ENCODE measurements at regions not wholly inside any gene's neighbourhood (a gene's known extent, or its start where the extent isn't known, plus 50 kb on each side); places are given as distances from the start of the nearest gene placed in this dataset.

DNA sequence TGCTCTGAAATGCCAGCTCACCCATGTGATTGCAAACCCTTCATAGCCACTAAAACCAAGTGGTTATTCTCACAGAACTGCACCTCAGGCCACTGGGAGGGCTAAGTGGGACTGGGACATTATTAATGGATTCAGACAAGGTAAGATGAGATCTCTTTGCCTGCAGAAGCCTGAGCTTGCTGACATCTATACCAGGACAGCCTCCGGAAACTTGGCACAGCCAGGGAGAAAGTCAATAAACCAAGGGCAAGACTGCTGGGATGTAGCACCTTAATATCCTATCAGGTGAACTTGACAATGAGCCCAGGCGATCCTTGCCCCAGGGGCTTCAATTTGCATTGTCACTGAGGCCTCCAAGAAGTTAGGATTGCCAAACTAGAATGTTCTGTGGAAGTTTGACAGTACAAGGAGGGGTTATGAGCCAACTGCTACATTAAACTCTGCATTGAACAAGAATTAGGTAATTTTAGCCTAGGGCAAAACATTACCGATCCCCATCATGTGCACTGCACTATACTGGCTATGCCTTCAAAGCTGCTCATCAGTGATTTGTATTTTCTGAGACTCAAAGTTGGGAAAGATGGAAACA, 60.1 kb upstream of the RALGAPA2 start:
- no TSS peak for BruUV-seq (replicated peaks)
- no peak overlapping the region for H2AFZ ChIP-seq (ENCODE audit: low read length)
- no peak overlapping the region for H3K4me3 ChIP-seq (replicated peaks in 1 of 3; ENCODE audit: insufficient read depth in 1 of 3, low read depth in 2 of 3, low read length in 3 of 3)
- peaks cover 0 to 4% of the 10 kb centered on the region in 2 experiments; a peak in 1 of 5 replicates for H3K27me3 ChIP-seq (ENCODE audit: control insufficient read depth in 1 of 2, insufficient read depth in 2 of 2, low read length in 2 of 2)
- no peak overlapping the region for H3K27ac ChIP-seq (ENCODE audit: extremely low read length, insufficient read depth, low read length)
- peaks cover 10% of the 10 kb centered on the region for H3K9me3 ChIP-seq (ENCODE audit: low read length)
- POLR2A ChIA-PET: no interaction called here
- H3K4me2 ChIP-seq (ENCODE audit: low read depth, low read length): no peak overlapping the region
- no peak for DNase-seq (ENCODE audit: low spot score)
- no peaks in the 10 kb centered on the region for H4K20me1 ChIP-seq (ENCODE audit: insufficient read depth, low read length)
- H3K4me1 ChIP-seq (ENCODE audit: insufficient read depth, low read length): no peaks in the 10 kb centered on the region
- no peaks in the 10 kb centered on the region for H3K79me2 ChIP-seq (ENCODE audit: insufficient read depth, low read length)
- in situ Hi-C loops (cut with HindIII; ENCODE audit: extremely low pct_ligation_motif_present, low pct_unique_long_range_greater_than_20kb): no loop called here
- CTCF ChIA-PET (ENCODE audit: low intra/inter-chr PET ratio, low total read pairs): no interaction called here
- ATAC-seq: no peak
- no peak overlapping the region for H3K9ac ChIP-seq (ENCODE audit: insufficient read depth, low read depth, low read length)
- no peak for TF ChIP-seq HCFC1 (IDR thresholded peaks at IDR 0.05; ENCODE audit: low read depth, low read length)
- TF ChIP-seq CREB1 (IDR thresholded peaks at IDR 0.05): no peak
- TF ChIP-seq CREB1 (CRISPR knock-in tag; IDR thresholded peaks at IDR 0.05): no peak
- no peak for TF ChIP-seq ZSCAN20 (CRISPR knock-in tag; IDR thresholded peaks at IDR 0.05; ENCODE audit: borderline replicate concordance)
- TF ChIP-seq, protein P1, sequence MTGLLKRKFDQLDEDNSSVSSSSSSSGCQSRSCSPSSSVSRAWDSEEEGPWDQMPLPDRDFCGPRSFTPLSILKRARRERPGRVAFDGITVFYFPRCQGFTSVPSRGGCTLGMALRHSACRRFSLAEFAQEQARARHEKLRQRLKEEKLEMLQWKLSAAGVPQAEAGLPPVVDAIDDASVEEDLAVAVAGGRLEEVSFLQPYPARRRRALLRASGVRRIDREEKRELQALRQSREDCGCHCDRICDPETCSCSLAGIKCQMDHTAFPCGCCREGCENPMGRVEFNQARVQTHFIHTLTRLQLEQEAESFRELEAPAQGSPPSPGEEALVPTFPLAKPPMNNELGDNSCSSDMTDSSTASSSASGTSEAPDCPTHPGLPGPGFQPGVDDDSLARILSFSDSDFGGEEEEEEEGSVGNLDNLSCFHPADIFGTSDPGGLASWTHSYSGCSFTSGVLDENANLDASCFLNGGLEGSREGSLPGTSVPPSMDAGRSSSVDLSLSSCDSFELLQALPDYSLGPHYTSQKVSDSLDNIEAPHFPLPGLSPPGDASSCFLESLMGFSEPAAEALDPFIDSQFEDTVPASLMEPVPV (CRISPR knock-in tag; IDR thresholded peaks at IDR 0.05): no peak
- TF ChIP-seq, protein P2, sequence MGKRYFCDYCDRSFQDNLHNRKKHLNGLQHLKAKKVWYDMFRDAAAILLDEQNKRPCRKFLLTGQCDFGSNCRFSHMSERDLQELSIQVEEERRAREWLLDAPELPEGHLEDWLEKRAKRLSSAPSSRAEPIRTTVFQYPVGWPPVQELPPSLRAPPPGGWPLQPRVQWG (CRISPR knock-in tag; IDR thresholded peaks at IDR 0.05; ENCODE audit: borderline replicate concordance, low read depth): no peak
- no peak for TF ChIP-seq ISX (CRISPR knock-in tag; conservative IDR thresholded peaks at IDR 0.05)
- TF ChIP-seq SRSF9 (IDR thresholded peaks at IDR 0.05; ENCODE audit: borderline replicate concordance, insufficient read depth, low read depth, low read length, poor library complexity, severe bottlenecking): no peak
- TF ChIP-seq ZBTB1 (CRISPR knock-in tag; IDR thresholded peaks at IDR 0.05; ENCODE audit: borderline replicate concordance): no peak
- TF ChIP-seq ZNF317 (CRISPR knock-in tag; IDR thresholded peaks at IDR 0.05): no peak
- no peak for TF ChIP-seq FOXK2 (IDR thresholded peaks at IDR 0.05)
- 34% methylated on average over 3 of the region's 3 CpGs for WGBS (ENCODE audit: low lambda C conversion rate)
- H3K36me3 ChIP-seq (replicated peaks in 1 of 2; ENCODE audit: control insufficient read depth in 1 of 2, insufficient read depth in 2 of 2, low read length in 2 of 2): no peaks in the 10 kb centered on the region
- intact Hi-C loops (cut with micrococcal nuclease; ENCODE audit: unreplicated experiment): no loop called here
- no peak for FAIRE-seq
